ENCODE measurements at regions not wholly inside any gene's neighbourhood (a gene's known extent, or its start where the extent isn't known, plus 50 kb on each side); places are given as distances from the start of the nearest gene placed in this dataset.
"Not testable (repeated sequence)": the region's sequence is repeated elsewhere in the genome, so short reads cannot be mapped to it uniquely, and the experiment has no call there.

DNA sequence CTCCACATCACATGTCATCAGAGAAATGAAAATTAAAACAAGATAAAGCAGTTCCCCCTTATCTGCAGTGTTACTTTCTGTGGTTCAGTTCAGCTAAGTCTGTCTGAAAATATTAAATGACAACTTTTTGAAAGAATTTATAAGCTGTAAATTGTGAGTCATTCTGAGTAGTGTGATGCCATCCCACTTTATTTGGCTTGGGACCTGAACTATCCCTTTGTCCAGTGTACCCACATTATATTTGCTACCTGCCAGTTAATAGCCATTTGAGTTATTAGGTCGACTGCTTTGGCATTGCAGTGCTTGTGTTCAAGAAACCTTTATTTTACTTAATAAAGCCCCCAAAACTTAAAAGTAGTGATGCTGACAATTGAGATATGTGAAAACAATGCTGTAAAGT lies 804.2 kb downstream of the ANKRD7 start:
- H3K27me3 Mint-ChIP-seq: no peaks in the 10 kb centered on the region
- intact Hi-C loops (cut with micrococcal nuclease): no loop called here
- peaks cover 12% of the 10 kb centered on the region for H3K9me3 Mint-ChIP-seq
- no peaks in the 10 kb centered on the region for H3K4me1 Mint-ChIP-seq
- POLR2A ChIA-PET: no interaction called here
- no peak overlapping the region for H3K27ac Mint-ChIP-seq
- ATAC-seq (ENCODE audit: low read depth) (no peak), DNase-seq (no peak)
- TF ChIP-seq, protein P1, sequence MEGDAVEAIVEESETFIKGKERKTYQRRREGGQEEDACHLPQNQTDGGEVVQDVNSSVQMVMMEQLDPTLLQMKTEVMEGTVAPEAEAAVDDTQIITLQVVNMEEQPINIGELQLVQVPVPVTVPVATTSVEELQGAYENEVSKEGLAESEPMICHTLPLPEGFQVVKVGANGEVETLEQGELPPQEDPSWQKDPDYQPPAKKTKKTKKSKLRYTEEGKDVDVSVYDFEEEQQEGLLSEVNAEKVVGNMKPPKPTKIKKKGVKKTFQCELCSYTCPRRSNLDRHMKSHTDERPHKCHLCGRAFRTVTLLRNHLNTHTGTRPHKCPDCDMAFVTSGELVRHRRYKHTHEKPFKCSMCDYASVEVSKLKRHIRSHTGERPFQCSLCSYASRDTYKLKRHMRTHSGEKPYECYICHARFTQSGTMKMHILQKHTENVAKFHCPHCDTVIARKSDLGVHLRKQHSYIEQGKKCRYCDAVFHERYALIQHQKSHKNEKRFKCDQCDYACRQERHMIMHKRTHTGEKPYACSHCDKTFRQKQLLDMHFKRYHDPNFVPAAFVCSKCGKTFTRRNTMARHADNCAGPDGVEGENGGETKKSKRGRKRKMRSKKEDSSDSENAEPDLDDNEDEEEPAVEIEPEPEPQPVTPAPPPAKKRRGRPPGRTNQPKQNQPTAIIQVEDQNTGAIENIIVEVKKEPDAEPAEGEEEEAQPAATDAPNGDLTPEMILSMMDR (IDR thresholded peaks at IDR 0.05): no peak
- H3K36me3 Mint-ChIP-seq (ENCODE audit: low read depth): no peaks in the 10 kb centered on the region
- no peak overlapping the region for H3K4me3 Mint-ChIP-seq
- CTCF ChIA-PET: no interaction called here

DNA sequence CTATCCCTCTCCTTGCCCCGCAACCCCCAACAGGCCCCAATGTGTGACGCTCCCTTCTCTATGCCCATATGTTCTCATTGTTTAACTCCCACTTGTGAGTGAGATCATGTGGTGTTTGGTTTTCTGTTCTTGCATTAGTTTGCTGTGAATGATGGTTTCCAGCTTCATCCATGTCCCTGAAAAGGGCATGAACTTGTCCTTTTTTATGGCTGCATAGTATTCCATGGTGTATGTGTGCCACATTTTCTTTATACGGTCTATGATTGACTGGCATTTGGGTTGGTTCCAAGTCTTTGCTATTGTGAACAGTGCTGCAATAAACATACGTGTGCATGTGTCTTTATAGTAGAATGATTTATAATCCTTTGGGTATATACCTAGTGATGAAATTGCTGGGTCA lies 807.6 kb downstream of the ANKRD7 start:
- DNase-seq; ATAC-seq (ENCODE audit: low read depth); POLR2A ChIA-PET; H3K4me3 Mint-ChIP-seq; CTCF ChIA-PET; H3K27ac Mint-ChIP-seq; intact Hi-C loops (cut with micrococcal nuclease); H3K36me3 Mint-ChIP-seq (ENCODE audit: low read depth); H3K27me3 Mint-ChIP-seq; H3K4me1 Mint-ChIP-seq: not testable (repeated sequence)
- peaks cover 14% of the 10 kb centered on the region for H3K9me3 Mint-ChIP-seq

DNA sequence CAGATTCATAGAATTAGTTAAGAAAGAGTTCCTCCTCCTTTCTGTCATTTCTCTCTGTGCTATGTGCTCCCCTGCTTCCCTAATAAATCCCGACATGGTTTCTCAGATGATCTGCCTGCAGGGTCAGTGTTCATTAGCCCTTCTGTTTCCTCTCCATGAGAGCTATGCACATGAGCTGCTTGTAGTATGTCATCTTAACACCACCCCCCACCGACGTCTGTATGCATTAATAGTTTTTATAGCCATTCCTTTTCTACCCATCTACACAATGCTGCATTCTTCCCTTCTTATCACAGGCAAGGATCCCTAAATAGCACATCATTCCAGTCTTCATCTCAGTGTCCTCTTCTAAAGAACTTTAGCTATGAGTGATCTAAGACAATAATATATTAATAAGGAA lies 809.1 kb downstream of the ANKRD7 start:
- Mint-ChIP-seq H3K27ac (no peak overlapping the region), H3K36me3 (ENCODE audit: low read depth) (no peaks in the 10 kb centered on the region), H3K4me3 (no peak overlapping the region), H3K27me3 (no peaks in the 10 kb centered on the region), H3K4me1 (no peaks in the 10 kb centered on the region), H3K9me3 (peaks cover 12% of the 10 kb centered on the region)
- DNase-seq (no peak), ATAC-seq (ENCODE audit: low read depth) (no peak)
- intact Hi-C loops (cut with micrococcal nuclease): no loop called here
- TF ChIP-seq, protein P1 (IDR thresholded peaks at IDR 0.05): no peak
- POLR2A ChIA-PET: no interaction called here
- CTCF ChIA-PET: no interaction called here

DNA sequence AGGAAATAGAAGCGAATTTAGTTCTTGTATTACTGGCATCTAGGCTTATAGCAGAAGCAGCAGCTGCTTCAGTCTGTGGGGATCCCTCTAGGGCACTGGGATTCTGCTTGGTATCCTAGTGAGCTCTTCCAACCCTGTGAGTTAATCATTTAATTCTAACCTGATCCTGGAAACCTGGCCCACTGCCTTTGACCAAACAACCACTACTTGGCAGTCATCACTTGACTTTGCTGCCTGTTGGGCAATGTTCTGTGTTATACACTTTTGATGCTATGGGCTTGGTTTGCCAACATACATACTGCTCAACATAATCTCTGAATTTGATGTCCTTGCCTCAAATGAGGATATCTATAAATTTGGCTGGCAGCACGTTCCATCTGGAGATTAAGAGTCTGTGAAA lies 813.4 kb downstream of the ANKRD7 start:
- ATAC-seq (ENCODE audit: low read depth) (no peak), DNase-seq (no peak)
- Mint-ChIP-seq H3K36me3 (ENCODE audit: low read depth) (no peaks in the 10 kb centered on the region), H3K4me1 (no peaks in the 10 kb centered on the region), H3K9me3 (peaks cover 13% of the 10 kb centered on the region), H3K27me3 (no peaks in the 10 kb centered on the region), H3K4me3 (no peak overlapping the region), H3K27ac (no peak overlapping the region)
- ChIA-PET CTCF (no interaction called here), POLR2A (no interaction called here)
- TF ChIP-seq, protein P1 (IDR thresholded peaks at IDR 0.05): no peak
- intact Hi-C loops (cut with micrococcal nuclease): no loop called here

DNA sequence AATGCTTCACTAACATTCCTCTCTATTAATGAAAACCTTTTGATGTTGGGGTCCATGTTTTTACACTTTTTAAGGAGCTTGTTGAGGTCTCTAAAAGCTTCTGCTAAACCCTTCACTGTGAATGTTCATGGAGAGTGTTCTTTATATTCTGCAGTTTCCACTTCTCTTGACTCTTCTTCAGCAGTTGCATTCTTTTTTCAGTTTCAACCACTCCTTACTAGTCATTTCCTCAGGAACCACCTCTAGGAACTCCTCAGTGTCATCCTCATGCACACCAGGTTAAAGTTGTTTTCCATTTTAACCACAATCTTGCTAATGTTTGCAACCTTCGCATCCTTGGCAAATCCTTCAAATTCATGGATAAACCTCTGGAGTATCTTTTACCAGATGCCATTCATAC lies 821.6 kb downstream of the ANKRD7 start:
- H3K4me3 Mint-ChIP-seq: no peak overlapping the region

DNA sequence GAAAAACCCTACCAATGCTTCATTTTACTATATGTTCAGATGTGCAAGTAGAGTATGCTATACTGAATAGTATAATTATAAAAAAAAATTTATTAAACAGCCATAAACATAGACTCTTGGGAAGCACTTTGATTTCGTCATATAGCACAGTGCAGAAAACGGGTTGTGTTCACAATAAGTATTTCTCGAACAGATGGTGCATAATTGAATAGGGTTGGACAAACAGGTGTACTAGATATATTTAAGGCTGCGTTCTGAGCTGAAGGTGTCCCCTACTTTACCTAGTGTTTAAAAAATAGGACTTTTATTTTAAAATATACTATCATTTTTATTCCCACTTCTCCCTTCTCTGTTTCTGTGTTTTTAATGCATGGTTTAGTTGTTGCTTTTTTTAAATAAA lies 841.5 kb downstream of the ANKRD7 start:
- TF ChIP-seq, protein P1 (IDR thresholded peaks at IDR 0.05): no peak
- ChIA-PET POLR2A (no interaction called here), CTCF (no interaction called here)
- intact Hi-C loops (cut with micrococcal nuclease): no loop called here
- Mint-ChIP-seq H3K4me3 (no peak overlapping the region), H3K27ac (no peak overlapping the region), H3K36me3 (ENCODE audit: low read depth) (no peaks in the 10 kb centered on the region), H3K9me3 (peaks cover 8% of the 10 kb centered on the region), H3K4me1 (no peaks in the 10 kb centered on the region), H3K27me3 (no peaks in the 10 kb centered on the region)
- no peak for DNase-seq
- ATAC-seq (ENCODE audit: low read depth): no peak

More for the DNA sequence above, 821.6 kb downstream of the ANKRD7 start:
- DNase-seq (no peak), ATAC-seq (ENCODE audit: low read depth) (no peak)
- CTCF ChIA-PET: no interaction called here
- H3K9me3 Mint-ChIP-seq: peaks cover 3% of the 10 kb centered on the region
- POLR2A ChIA-PET: no interaction called here
- no peaks in the 10 kb centered on the region for H3K4me1 Mint-ChIP-seq
- no peaks in the 10 kb centered on the region for H3K27me3 Mint-ChIP-seq
- H3K27ac Mint-ChIP-seq: no peak overlapping the region
- intact Hi-C loops (cut with micrococcal nuclease): no loop called here
- TF ChIP-seq, protein P1 (IDR thresholded peaks at IDR 0.05): no peak
- no peaks in the 10 kb centered on the region for H3K36me3 Mint-ChIP-seq (ENCODE audit: low read depth)
